ENCODE measurements at regions not wholly inside any gene's neighbourhood (a gene's known extent, or its start where the extent isn't known, plus 50 kb on each side); places are given as distances from the start of the nearest gene placed in this dataset.
A peak's percentile ranks its signal among the peaks of the same experiment; 100 is the strongest.
"Not testable (repeated sequence)": the region's sequence is repeated elsewhere in the genome, so short reads cannot be mapped to it uniquely, and the experiment has no call there.

GRCh38 chr14:55850825-55851241 lies 267.4 kb upstream of the PELI2 start:
- DNase-seq, result no peak

DNA sequence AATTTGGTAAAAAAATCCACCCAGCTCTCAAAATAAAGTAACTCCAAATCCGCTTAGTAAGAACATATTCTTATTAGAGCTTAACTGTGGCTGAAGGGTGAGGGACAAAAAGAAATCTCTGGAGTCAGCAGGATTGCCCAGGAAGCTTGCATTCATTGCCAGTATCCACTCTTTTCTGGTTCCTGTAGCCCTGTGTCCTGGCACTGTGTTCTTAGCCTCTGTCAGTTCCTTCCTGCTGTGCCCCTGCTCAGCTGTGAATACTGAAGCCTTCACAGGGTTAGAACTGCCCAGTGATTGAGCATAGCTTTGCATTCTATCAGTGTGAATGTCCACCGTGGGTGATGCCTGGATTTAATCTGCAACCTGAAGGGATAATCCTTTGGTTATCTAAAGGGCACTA lies 266.9 kb upstream of the PELI2 start:
- DNase-seq, result no peak

GRCh38 chr14:55851961-55852360 lies 266.2 kb upstream of the PELI2 start:
- no peak for DNase-seq

DNA sequence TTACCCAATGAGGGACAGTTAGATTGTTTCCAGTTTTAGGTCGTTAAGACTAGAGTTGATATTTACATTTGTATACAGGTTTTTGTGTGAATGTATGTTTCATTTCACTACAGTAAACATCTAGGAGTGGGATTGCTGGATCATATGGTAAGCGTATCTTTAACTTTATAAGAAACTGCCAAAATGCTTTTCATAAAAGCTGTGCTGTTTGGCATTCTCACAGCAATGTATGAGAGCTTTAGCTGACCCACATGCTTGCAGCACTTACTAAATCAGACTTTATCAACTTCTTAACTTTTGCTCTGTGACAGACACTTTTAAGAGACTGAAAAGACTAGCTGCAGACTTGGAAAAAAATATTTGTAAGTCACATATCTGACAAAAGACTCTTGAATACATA lies 262.5 kb upstream of the PELI2 start:
- DNase-seq, result no peak

- DNase-seq, result no peak
These were observed 259.6 kb upstream of the PELI2 start for GRCh38 chr14:55858604-55859003.

GRCh38 chr14:55861561-55861960 lies 256.6 kb upstream of the PELI2 start:
- not testable (repeated sequence) for DNase-seq

- peak; percentile 28 for DNase-seq
These were observed 253.1 kb upstream of the PELI2 start for GRCh38 chr14:55864890-55865655.

- DNase-seq, result peak; percentile 49
These were observed 250.9 kb upstream of the PELI2 start for GRCh38 chr14:55867311-55867710.

DNA sequence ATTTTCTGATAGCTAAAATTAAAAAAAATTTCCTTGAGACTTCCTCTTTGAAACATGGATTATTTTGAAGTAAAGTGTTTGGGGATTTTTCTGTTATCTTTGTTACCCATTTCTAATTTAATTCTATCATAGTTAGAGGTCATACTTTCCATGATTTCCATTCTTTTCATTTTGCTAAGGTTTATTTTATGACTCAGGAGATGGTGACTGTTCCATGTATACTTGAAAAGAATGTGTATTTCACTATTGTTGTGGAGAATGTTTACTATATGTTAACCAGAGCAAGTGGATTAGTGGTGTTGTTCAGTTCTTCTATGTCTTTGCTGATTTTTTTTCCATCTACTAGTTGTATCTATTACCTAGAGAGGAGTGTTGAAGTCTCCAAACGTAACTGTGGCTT lies 250.5 kb upstream of the PELI2 start:
- peak; percentile 13 for DNase-seq

DNA sequence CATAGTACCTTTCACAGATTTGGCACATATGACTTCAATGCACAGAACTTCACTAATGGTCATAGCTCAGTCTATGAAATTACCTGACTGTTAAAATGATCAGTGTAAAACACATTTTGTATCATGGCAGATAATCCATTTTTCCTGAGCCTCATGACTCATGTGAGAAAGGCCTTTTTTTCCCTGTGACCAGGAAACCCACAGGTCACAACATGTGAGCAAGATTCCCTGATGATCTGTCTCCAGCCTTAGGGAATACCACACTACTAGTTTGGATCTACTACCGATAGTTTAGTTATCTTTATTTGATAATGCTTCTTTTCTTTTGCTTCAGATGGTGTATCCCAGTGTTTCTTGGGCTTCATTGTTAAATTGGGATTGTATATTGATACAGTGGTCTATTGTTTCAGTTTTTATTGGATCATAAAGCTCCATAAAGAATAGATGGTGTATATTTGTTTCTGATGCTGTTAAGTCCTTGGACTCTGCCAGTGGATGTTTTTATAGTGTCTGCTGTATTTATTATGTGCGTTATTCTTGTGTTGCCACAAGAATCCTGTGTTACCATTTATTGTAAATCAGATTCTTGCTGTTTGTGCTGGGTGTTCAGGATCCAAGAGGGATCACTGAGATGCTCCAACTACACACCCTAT lies 248.7 kb upstream of the PELI2 start:
- no peak for DNase-seq

DNA sequence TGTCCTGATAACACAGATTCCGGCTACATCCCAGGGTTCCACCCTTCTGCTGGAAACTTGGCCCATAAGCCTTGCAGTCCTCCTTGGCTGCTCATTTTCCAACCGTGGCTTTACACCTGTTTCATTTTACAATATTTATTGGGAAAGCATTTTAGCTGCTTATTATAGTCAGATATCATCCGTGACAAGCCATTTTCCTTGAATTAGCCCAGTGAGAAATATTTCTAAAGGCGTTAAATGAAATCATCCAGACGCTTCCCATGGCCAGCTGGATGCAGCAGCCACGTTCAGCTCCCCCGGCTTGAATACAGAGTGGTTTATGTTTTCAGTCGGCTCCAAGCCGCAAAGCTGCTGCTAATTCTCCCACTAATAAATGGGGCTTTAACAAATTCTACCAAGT lies 245.0 kb upstream of the PELI2 start:
- no peak for DNase-seq

GRCh38 chr14:55874785-55875184 lies 243.4 kb upstream of the PELI2 start:
- DNase-seq, result no peak

DNA sequence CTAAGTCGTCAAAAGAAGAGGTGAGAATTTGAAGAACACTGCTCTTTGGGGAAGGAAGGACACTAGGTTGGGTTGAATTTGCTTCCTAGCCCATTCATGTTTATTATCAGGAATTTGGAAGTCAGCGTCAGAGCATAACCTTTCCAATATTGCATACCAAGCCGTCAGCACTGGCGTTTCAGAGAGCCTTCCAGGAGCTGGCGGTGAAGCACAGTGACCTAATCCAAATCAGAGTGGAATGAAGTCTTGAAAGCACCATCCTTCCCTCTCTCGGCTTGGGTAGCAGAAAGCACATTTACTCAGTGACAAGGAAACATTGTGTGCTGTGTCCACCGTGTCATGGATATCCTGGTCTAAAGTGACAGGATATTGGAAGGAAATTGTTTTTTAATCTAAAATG lies 240.3 kb upstream of the PELI2 start:
- DNase-seq, result no peak

GRCh38 chr14:55881577-55882241 lies 236.5 kb upstream of the PELI2 start:
- no peak for DNase-seq

- no peak for DNase-seq
These were observed 233.4 kb upstream of the PELI2 start for GRCh38 chr14:55884819-55885218.

DNA sequence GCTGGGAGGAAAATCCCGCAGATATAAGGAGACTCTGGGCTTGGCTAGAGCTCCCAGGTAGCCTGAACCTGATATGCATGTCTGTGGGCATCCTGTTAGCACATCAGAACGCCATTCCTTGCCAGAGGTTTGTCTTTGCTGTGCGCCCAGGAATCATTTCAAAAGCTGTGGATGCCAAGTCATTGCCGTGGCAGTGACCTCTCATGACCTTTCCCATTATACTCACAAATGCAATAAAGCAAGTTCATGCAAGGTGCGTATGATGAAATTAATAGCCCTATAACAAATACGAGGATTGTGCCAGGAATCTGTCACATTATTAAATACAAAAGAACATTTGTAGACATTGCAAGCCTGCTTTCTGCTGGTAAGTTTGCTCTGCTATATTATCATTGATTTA lies 229.1 kb upstream of the PELI2 start:
- no peak for DNase-seq

DNA sequence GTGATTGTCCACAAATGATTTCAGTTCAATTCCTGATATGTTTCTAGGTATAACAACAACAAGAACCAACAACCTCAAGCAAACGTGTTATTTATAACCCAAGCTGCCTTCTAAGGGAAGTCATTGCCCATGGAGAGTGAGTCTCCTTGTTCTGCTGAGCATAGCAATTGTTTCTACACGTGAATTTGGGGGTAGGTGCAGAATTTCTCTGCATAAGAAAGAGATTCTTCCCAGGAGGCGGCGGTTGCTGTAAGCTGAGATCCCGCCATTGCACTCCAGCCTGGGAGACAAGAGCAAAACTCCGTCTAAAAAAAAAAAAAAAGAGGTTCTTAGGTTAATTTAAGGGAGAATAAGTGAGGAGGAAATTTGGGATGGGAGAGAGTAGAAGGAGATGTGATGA lies 226.5 kb upstream of the PELI2 start:
- DNase-seq, result no peak

DNA sequence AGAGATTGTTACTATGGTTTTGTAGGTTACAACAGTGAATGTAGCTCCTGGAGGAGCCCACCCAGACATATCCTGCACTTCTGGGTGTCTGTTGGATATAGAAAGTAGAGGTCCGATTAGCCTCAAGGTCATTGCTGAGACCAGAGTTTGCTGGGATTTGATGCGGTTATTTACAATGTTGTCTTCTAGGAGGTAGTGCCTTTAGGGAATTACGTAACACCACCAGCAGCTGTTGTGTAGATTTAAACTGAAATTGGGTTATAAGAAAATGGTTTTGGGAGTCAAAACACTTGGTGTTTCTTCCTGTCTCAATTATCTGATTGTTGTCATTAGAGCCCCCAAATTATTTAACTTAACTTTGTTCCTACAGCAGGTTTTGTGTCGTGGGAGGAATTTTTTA lies 225.3 kb upstream of the PELI2 start:
- DNase-seq, result no peak

DNA sequence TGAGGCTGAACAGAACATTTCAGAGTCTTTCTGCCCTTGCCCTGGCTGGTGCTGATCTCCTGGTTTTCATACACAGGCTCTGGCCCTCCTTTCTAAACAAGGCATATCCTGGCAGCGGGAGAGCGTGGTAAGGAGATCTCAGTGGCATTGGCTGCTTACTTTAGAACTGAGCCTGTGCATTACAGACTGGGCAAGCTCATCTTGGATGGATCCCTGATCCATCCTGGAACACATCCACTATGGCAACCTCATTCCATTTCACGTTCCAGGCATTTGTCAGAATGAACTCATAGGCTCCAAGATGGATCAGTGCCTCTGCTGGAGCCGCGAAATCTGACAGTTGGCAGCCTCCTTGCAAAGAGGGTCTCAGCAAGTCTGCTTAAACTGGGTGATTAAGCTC lies 224.5 kb upstream of the PELI2 start:
- no peak for DNase-seq

DNA sequence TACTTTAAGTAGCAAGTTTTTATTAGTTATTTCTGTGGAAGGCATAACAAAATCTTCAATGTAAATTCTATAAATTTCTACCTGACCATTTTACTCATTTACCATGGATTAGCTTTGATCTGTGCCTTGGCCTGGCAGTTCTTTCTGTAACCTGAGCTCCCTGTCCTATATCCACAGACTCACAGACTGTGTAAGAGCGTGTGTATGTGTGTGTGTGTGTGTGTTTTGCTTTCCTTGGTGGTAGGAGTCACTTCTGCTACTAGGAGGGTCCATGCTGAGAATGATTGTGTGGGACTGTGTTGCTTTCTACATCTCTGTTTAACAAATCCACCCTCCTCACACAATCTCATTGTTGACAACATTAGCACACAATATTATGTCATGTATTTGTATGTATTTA lies 221.2 kb upstream of the PELI2 start:
- DNase-seq, result no peak

DNA sequence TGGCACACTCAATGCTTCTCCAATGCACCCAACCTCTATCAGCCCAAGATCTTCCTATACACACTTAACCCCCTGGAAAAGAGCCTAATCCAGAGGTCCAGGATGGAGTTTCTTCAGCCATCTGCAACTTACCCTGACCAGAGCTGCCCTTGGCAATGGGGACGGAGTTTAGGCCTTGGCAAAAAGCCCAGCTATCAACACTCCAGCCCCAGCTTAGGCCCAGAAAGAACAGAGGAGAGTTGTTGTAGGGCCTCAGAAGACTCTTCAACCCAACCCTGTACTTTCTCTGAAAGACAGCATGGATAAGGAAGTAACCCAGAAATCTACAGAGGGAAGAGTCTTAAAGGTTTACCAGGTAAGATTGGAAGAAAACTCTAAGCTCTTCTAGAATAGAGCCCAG lies 219.3 kb upstream of the PELI2 start:
- DNase-seq, result no peak

- DNase-seq, result no peak
These were observed 218.7 kb upstream of the PELI2 start for GRCh38 chr14:55899531-55899930.

DNA sequence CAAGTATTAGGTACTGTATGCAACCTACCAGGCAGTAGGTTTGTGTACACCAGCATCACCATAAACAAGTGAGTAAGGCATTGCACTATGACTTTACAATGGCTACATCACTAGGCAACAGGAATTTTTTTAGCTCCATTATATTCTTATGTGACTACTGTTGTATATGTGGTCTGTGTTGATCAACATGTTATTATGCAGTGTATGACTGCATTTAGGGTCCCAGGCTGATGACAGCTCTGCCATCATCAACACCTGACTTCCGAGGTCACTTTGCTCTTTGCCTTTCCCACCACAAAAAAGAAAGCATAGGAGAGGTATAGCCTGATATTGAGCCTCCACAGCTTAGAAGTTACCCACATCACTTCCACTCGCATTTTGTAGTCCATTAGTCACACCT lies 217.5 kb upstream of the PELI2 start:
- DNase-seq, result no peak

DNA sequence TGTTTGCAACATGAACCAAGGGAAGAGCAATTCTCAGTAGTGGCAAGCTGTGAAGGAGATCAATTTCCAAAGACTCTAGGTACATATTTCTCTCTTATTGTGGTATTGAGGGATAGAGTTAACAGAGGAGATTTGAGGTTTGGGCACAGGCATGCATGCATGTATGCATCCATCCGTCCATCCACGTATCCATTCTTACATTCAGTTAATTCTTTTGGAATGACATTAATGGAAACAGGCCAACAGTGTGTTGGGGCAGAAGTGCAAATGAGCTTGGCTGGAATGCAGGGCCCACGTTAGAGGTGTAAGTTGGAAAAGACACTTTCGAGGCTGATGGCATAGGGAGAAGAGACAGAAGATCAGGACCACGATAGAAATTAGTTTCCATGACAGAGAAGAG lies 216.9 kb upstream of the PELI2 start:
- DNase-seq, result no peak
